Smooth muscle cell (in vitro differentiated cells): ENCODE measurements at regions not wholly inside any gene's neighbourhood (a gene's known extent, or its start where the extent isn't known, plus 50 kb on each side); places are given as distances from the start of the nearest gene placed in this dataset.
"Not testable (repeated sequence)": the region's sequence is repeated elsewhere in the genome, so short reads cannot be mapped to it uniquely, and the experiment has no call there.

Experiments
- DNase-seq: peaks from one replicate; lab custom pipeline; 2025; ENCODE audit not compliant: unreplicated experiment; lab: John Stamatoyannopoulos, UW
- H2AFZ ChIP-seq: fragments of 200-600 bp; sonication (generic); 2 replicates; pipeline ENCODE4 v1.6.0; 2016; ENCODE audit warnings: antibody characterized with exemption, low read depth, mild to moderate bottlenecking
- H3F3A ChIP-seq: fragments of 200-600 bp; sonication (generic); 2 replicates; pipeline ENCODE4 v1.6.0; 2017; ENCODE audit warnings: antibody characterized with exemption, low read depth
- H3K27ac ChIP-seq: fragments of 200-600 bp; sonication (generic); 2 replicates; pipeline ENCODE4 v1.5.1; 2016; ENCODE audit warnings: low read depth, mild to moderate bottlenecking
- H3K27me3 ChIP-seq: fragments of 200-600 bp; sonication (generic); 2 replicates; pipeline ENCODE4 v1.6.1; 2016; ENCODE audit warnings: low read depth, mild to moderate bottlenecking
- H3K36me3 ChIP-seq: fragments of 200-600 bp; sonication (generic); 2 replicates; pipeline ENCODE4 v1.5.1; 2016; ENCODE audit warnings: low read depth
- H3K4me1 ChIP-seq: fragments of 200-600 bp; sonication (generic); 2 replicates; pipeline ENCODE4 v1.5.1; 2016; ENCODE audit warnings: low read depth
- H3K4me2 ChIP-seq: fragments of 200-600 bp; sonication (generic); 2 replicates; pipeline ENCODE4 v1.6.0; 2016; ENCODE audit warnings: mild to moderate bottlenecking
- H3K4me3 ChIP-seq: fragments of 200-600 bp; sonication (generic); 2 replicates; pipeline ENCODE4 v1.5.1; 2016; ENCODE audit warnings: mild to moderate bottlenecking
- H3K79me2 ChIP-seq: fragments of 200-600 bp; sonication (generic); 2 replicates; pipeline ENCODE4 v1.6.0; 2016; ENCODE audit warnings: low read depth, mild to moderate bottlenecking
- H3K9ac ChIP-seq: fragments of 200-600 bp; sonication (generic); 2 replicates; pipeline ENCODE4 v1.6.0; 2016; ENCODE audit warnings: low read depth
- H3K9me3 ChIP-seq: fragments of 200-600 bp; sonication (generic); replicated peaks from 2 replicates; pipeline ENCODE4 v1.5.1; 2016; ENCODE audit warnings: low read depth
- H4K20me1 ChIP-seq: fragments of 200-600 bp; sonication (generic); 2 replicates; pipeline ENCODE4 v1.6.0; 2016; ENCODE audit warnings: low read depth
- CTCF ChIP-seq: fragments of 200-600 bp; sonication (generic); IDR thresholded peaks from 2 replicates; pipeline ENCODE4 v1.5.1; 2017; ENCODE audit warnings: borderline replicate concordance, mild to moderate bottlenecking, antibody characterized with exemption; ENCODE audit not compliant: insufficient read depth, poor library complexity, severe bottlenecking
- WGBS: methylation state at CpG from one replicate; pipeline ENCODE4 v1.1.7; 2016; ENCODE audit warnings: low lambda C conversion rate; 5-methylcytosine and 5-hydroxymethylcytosine counted together

GRCh38 chr12:54721312-54721711 is 73.1 kb upstream of the DCD start:
- no peak for TF ChIP-seq CTCF
- H3K36me3 ChIP-seq: no peaks in the 10 kb centered on the region
- H3K9me3 ChIP-seq: no peaks in the 10 kb centered on the region
- no peak overlapping the region for H3K4me2 ChIP-seq
- DNase-seq: no peak
- H3K27me3 ChIP-seq: no peaks in the 10 kb centered on the region
- H4K20me1 ChIP-seq: no peaks in the 10 kb centered on the region
- H2AFZ ChIP-seq: no peak overlapping the region
- no peaks in the 10 kb centered on the region for H3F3A ChIP-seq
- no CpG with 5 or more reads among the region's 3 CpGs for WGBS
- no peak overlapping the region for H3K4me3 ChIP-seq
- H3K9ac ChIP-seq: no peak overlapping the region
- no peaks in the 10 kb centered on the region for H3K4me1 ChIP-seq
- H3K27ac ChIP-seq: no peak overlapping the region
- no peaks in the 10 kb centered on the region for H3K79me2 ChIP-seq

GRCh38 chr12:54719691-54720090 is 71.5 kb upstream of the DCD start:
- DNase-seq: no peak
- no peak for TF ChIP-seq CTCF
- H3K4me2 ChIP-seq: no peak overlapping the region
- H3K27me3 ChIP-seq: no peaks in the 10 kb centered on the region
- H3K27ac ChIP-seq: no peak overlapping the region
- 94% methylated on average over 5 of the region's 5 CpGs for WGBS
- no peaks in the 10 kb centered on the region for H3K36me3 ChIP-seq
- no peaks in the 10 kb centered on the region for H3K9me3 ChIP-seq
- peaks cover 7% of the 10 kb centered on the region for H3F3A ChIP-seq
- no peak overlapping the region for H3K9ac ChIP-seq
- H3K4me1 ChIP-seq: peaks cover 8% of the 10 kb centered on the region
- H2AFZ ChIP-seq: no peak overlapping the region
- no peak overlapping the region for H3K4me3 ChIP-seq
- no peaks in the 10 kb centered on the region for H4K20me1 ChIP-seq
- no peaks in the 10 kb centered on the region for H3K79me2 ChIP-seq

- Histone ChIP-seq H2AFZ (no peak overlapping the region), H3K27me3 (peaks cover 9% of the 10 kb centered on the region), H3K9me3 (no peaks in the 10 kb centered on the region), H3F3A (peaks cover 7% of the 10 kb centered on the region), H3K27ac (no peak overlapping the region), H3K9ac (no peak overlapping the region), H3K36me3 (no peaks in the 10 kb centered on the region), H3K4me3 (no peak overlapping the region), H3K79me2 (no peaks in the 10 kb centered on the region), H4K20me1 (no peaks in the 10 kb centered on the region), H3K4me2 (no peak overlapping the region), H3K4me1 (peaks cover 8% of the 10 kb centered on the region)
- 15% methylated on average over 2 of the region's 2 CpGs for WGBS
- TF ChIP-seq CTCF: no peak
- DNase-seq: no peak
These were observed 68.1 kb upstream of the DCD start for GRCh38 chr12:54716261-54716660.

GRCh38 chr12:54713876-54714275 is 65.7 kb upstream of the DCD start:
- not testable (repeated sequence) for H4K20me1 ChIP-seq, H2AFZ ChIP-seq, H3K9ac ChIP-seq, H3K79me2 ChIP-seq, H3K36me3 ChIP-seq, H3K27ac ChIP-seq, H3K4me2 ChIP-seq, H3K4me3 ChIP-seq, H3F3A ChIP-seq, H3K4me1 ChIP-seq, H3K9me3 ChIP-seq, DNase-seq
- 32% methylated on average over 3 of the region's 3 CpGs for WGBS
- peaks cover 12% of the 10 kb centered on the region for H3K27me3 ChIP-seq
